B cell (primary cell): ENCODE measurements at regions not wholly inside any gene's neighbourhood (a gene's known extent, or its start where the extent isn't known, plus 50 kb on each side); places are given as distances from the start of the nearest gene placed in this dataset.

Source experiments
- ATAC-seq: fragments of 200-7000 bp; cut with Tn5 transposase; one replicate; pipeline ENCODE4 v1.10.0; 2021; ENCODE audit warnings: low read depth, mild to moderate bottlenecking, moderate number of reproducible peaks, moderate library complexity
- CTCF ChIA-PET: fragments of 350-600 bp; sonication (Branson Sonifier 250); formaldehyde crosslinking; loops from one replicate; lab custom pipeline; 2021; ENCODE audit warnings: antibody characterized with exemption, inconsistent platforms; lab: Charles Lee
- POLR2A ChIA-PET: fragments of 350-600 bp; sonication (Branson Sonifier 250); formaldehyde crosslinking; loops from one replicate; lab custom pipeline; 2021; ENCODE audit warnings: antibody characterized with exemption; lab: Charles Lee
- DNase-seq: peaks from one replicate; pipeline ENCODE4 v3.0.0; 2013
- H2AFZ ChIP-seq: 2 replicates; pipeline ENCODE4 v1.6.1; 2012; ENCODE audit warnings: mild to moderate bottlenecking, low read depth, low read length; ENCODE audit not compliant: insufficient read depth, poor library complexity, severe bottlenecking
- H3K27ac ChIP-seq, 2 donors: 1 replicate in 1 of 2; 2 replicates in 1 of 2; pipeline ENCODE4 v1.5.1; 2012 to 2013; ENCODE audit warnings: low read length in 2 of 2, mild to moderate bottlenecking in 2 of 2, moderate library complexity in 1 of 2
- H3K27me3 ChIP-seq, 4 experiments: fragments of 200-600 bp in 1 of 4; sonication (generic) in 1 of 4; replicated peaks in 1 of 4; 1 replicate in 2 of 4; 2 replicates in 2 of 4; pipeline versions ENCODE4 v1.6.1 to v1.7.0; 2013 to 2016; ENCODE audit warnings: low read length in 3 of 4, mild to moderate bottlenecking in 2 of 4, mixed read lengths in 1 of 4, moderate library complexity in 1 of 4; ENCODE audit not compliant: insufficient read depth in 4 of 4, control insufficient read depth in 3 of 4; ENCODE audit errors: control extremely low read depth in 1 of 4
- H3K36me3 ChIP-seq, 2 experiments: replicated peaks in 1 of 2; 1 replicate in 1 of 2; 2 replicates in 1 of 2; pipeline versions ENCODE4 v1.6.1 to v1.7.1; 2013; ENCODE audit warnings: low read length in 1 of 2; ENCODE audit not compliant: insufficient read depth in 2 of 2, control insufficient read depth in 1 of 2; ENCODE audit errors: control extremely low read depth in 1 of 2, extremely low read depth in 1 of 2
- H3K4me1 ChIP-seq, 2 donors: fragments of 200-600 bp in 1 of 2; sonication (generic) in 1 of 2; 1 replicate in 1 of 2; 2 replicates in 1 of 2; pipeline versions ENCODE4 v1.5.1 to v1.6.1; 2013 to 2017; ENCODE audit warnings: low read length in 2 of 2; ENCODE audit not compliant: control insufficient read depth in 2 of 2, insufficient read depth in 2 of 2
- H3K4me2 ChIP-seq: replicated peaks from 2 replicates; pipeline ENCODE3; 2012; ENCODE audit warnings: mild to moderate bottlenecking, low read depth, low read length; ENCODE audit not compliant: poor library complexity, severe bottlenecking
- H3K4me3 ChIP-seq, 5 experiments: fragments of 200-600 bp in 1 of 5; sonication (generic) in 1 of 5; 1 replicate in 3 of 5; 2 replicates in 2 of 5; pipeline versions ENCODE4 v1.5.1 to v1.7.0; 2011 to 2016; ENCODE audit warnings: low read length in 4 of 5, mild to moderate bottlenecking in 4 of 5, low read depth in 2 of 5, control low read depth in 1 of 5, moderate library complexity in 1 of 5; ENCODE audit not compliant: insufficient read depth in 1 of 5; ENCODE audit errors: control extremely low read depth in 1 of 5, extremely low read depth in 1 of 5
- H3K79me2 ChIP-seq: fragments of 200-600 bp; sonication (generic); one replicate; pipeline ENCODE4 v1.6.0; 2016; ENCODE audit warnings: low read length; ENCODE audit not compliant: control insufficient read depth, insufficient read depth
- H3K9ac ChIP-seq: fragments of 200-600 bp; sonication (generic); 2 replicates; pipeline ENCODE4 v1.6.1; 2017; ENCODE audit warnings: mild to moderate bottlenecking, low read length, moderate library complexity
- H3K9me3 ChIP-seq, 3 donors: one replicate each; pipeline versions ENCODE4 v1.6.1 to v1.7.1; 2013; ENCODE audit warnings: low read length in 2 of 3; ENCODE audit not compliant: control insufficient read depth in 2 of 3, insufficient read depth in 1 of 3; ENCODE audit errors: control extremely low read depth in 1 of 3
- H4K20me1 ChIP-seq: 2 replicates; pipeline ENCODE4 v1.6.0; 2012; ENCODE audit warnings: mild to moderate bottlenecking, low read length; ENCODE audit not compliant: insufficient read depth, control insufficient read depth, poor library complexity, severe bottlenecking
- H3K27ac Mint-ChIP-seq: one replicate; pipeline ENCODE4 v1.8.0; 2021; ENCODE audit warnings: mixed read lengths
- H3K27me3 Mint-ChIP-seq: one replicate; pipeline ENCODE4 v1.8.0; 2021; ENCODE audit warnings: mixed read lengths
- H3K4me1 Mint-ChIP-seq: one replicate; pipeline ENCODE4 v1.8.0; 2021; ENCODE audit warnings: mixed read lengths
- H3K4me3 Mint-ChIP-seq: one replicate; pipeline ENCODE4 v1.8.0; 2021; ENCODE audit warnings: mixed read lengths
- H3K9me3 Mint-ChIP-seq: one replicate; pipeline ENCODE4 v1.8.0; 2022; ENCODE audit warnings: mixed read lengths; ENCODE audit not compliant: insufficient read depth
- CTCF ChIP-seq: fragments of 200-600 bp; IDR thresholded peaks from one replicate; pipeline ENCODE4 v1.8.0; 2022; ENCODE audit warnings: antibody characterized with exemption, mild to moderate bottlenecking
- EZH2 ChIP-seq: IDR thresholded peaks from 2 replicates; pipeline ENCODE4 v1.6.1; 2012; ENCODE audit warnings: borderline replicate concordance, low read depth, mild to moderate bottlenecking, moderate library complexity, low read length; ENCODE audit not compliant: insufficient read depth, poor library complexity, severe bottlenecking
- WGBS: methylation state at CpG from one replicate; pipeline ENCODE4 v1.1.5; 2013; ENCODE audit warnings: missing lambda C conversion rate; ENCODE audit not compliant: insufficient coverage; 5-methylcytosine and 5-hydroxymethylcytosine counted together
- intact Hi-C: fragments of 100-400 bp; cut with micrococcal nuclease; formaldehyde crosslinking; loops from one replicate; pipeline ENCODE4 v1.10.0; 2022

- 100% methylated on average over 2 of the region's 6 CpGs for WGBS
- Histone ChIP-seq H2AFZ (no peak overlapping the region), H3K4me3 (no peak overlapping the region), H3K36me3 (no peaks in the 10 kb centered on the region), H4K20me1 (no peaks in the 10 kb centered on the region), H3K9me3 (no peaks in the 10 kb centered on the region), H3K27me3 (no peaks in the 10 kb centered on the region), H3K4me1 (no peaks in the 10 kb centered on the region), H3K27ac (no peak overlapping the region), H3K79me2 (no peaks in the 10 kb centered on the region), H3K9ac (no peak overlapping the region), H3K4me2 (no peak overlapping the region)
- Mint-ChIP-seq H3K27ac (no peak overlapping the region), H3K9me3 (no peaks in the 10 kb centered on the region), H3K4me1 (no peaks in the 10 kb centered on the region), H3K27me3 (no peaks in the 10 kb centered on the region), H3K4me3 (no peak overlapping the region)
- intact Hi-C loops: no loop called here
- POLR2A ChIA-PET: no interaction called here
- no peak for ATAC-seq
- TF ChIP-seq EZH2: no peak
- no peak for DNase-seq
- CTCF ChIA-PET: no interaction called here
These were observed 333.5 kb downstream of the FAM47B start for GRCh38 chrX:35276115-35276514.

- Histone ChIP-seq H3K27ac (no peak overlapping the region), H2AFZ (no peak overlapping the region), H4K20me1 (no peaks in the 10 kb centered on the region), H3K27me3 (no peaks in the 10 kb centered on the region), H3K9me3 (no peaks in the 10 kb centered on the region), H3K79me2 (no peaks in the 10 kb centered on the region), H3K36me3 (no peaks in the 10 kb centered on the region), H3K4me3 (no peak overlapping the region), H3K4me1 (no peaks in the 10 kb centered on the region), H3K4me2 (no peak overlapping the region), H3K9ac (no peak overlapping the region)
- ChIA-PET CTCF (no interaction called here), POLR2A (no interaction called here)
- Mint-ChIP-seq H3K9me3 (no peaks in the 10 kb centered on the region), H3K27ac (no peak overlapping the region), H3K4me3 (no peak overlapping the region), H3K4me1 (no peaks in the 10 kb centered on the region), H3K27me3 (no peaks in the 10 kb centered on the region)
- no peak for ATAC-seq
- intact Hi-C loops: no loop called here
- TF ChIP-seq EZH2 (no peak), CTCF (no peak)
- WGBS: 90% methylated on average over 2 of the region's 9 CpGs
- no peak for DNase-seq
These were observed 342.8 kb downstream of the FAM47B start for GRCh38 chrX:35285289-35285962.
